Adipocyte (in vitro differentiated cells): ENCODE measurements at regions not wholly inside any gene's neighbourhood (a gene's known extent, or its start where the extent isn't known, plus 50 kb on each side); places are given as distances from the start of the nearest gene placed in this dataset.

Experiments used
- DNase-seq: peaks from one replicate; pipeline ENCODE4 v3.0.0-alpha.2; 2015; ENCODE audit warnings: low read depth
- H3K27me3 ChIP-seq: replicated peaks from 2 replicates; pipeline ENCODE4 v1.7.0; 2013; ENCODE audit warnings: mild to moderate bottlenecking, low read length, moderate library complexity; ENCODE audit not compliant: control insufficient read depth, insufficient read depth
- H3K36me3 ChIP-seq: 2 replicates; pipeline ENCODE4 v1.7.0; 2013; ENCODE audit warnings: low read length, mild to moderate bottlenecking, moderate library complexity; ENCODE audit not compliant: control insufficient read depth, insufficient read depth, severe bottlenecking
- H3K4me1 ChIP-seq: 2 replicates; pipeline ENCODE4 v1.7.0; 2013; ENCODE audit warnings: mild to moderate bottlenecking, low read length, moderate library complexity; ENCODE audit not compliant: control insufficient read depth, insufficient read depth
- H3K4me3 ChIP-seq: 2 replicates; pipeline ENCODE4 v1.7.0; 2013; ENCODE audit warnings: mild to moderate bottlenecking, low read length, moderate library complexity
- H3K9ac ChIP-seq: 2 replicates; pipeline ENCODE4 v1.7.0; 2013; ENCODE audit warnings: mild to moderate bottlenecking, low read length, moderate library complexity
- H3K9me3 ChIP-seq: 2 replicates; pipeline ENCODE4 v1.7.0; 2013; ENCODE audit warnings: mild to moderate bottlenecking, low read length, moderate library complexity; ENCODE audit not compliant: control insufficient read depth

DNA sequence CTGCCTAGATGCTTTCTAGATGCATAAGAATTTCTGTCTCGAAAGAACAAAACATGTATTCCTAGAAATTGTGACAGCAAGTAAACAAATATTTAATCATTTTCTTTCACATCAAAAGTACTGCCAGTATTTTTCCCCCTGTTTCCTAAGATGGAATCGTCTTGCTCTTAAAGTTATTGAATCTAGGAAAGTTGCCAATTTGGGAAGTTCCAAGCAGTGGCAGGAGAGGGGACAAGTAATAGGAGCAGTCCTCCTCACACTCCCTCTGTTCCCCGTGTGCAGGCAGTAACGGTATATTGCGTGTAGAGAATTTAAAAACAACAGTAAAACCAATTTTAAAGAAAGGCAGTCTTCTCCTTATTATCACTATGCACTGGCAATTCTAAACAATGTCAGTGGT, 619.8 kb downstream of the TBL1XR1 start:
- H3K4me1 ChIP-seq: no peaks in the 10 kb centered on the region
- no peaks in the 10 kb centered on the region for H3K27me3 ChIP-seq
- DNase-seq: no peak
- H3K9me3 ChIP-seq: no peaks in the 10 kb centered on the region
- no peaks in the 10 kb centered on the region for H3K36me3 ChIP-seq
- no peak overlapping the region for H3K4me3 ChIP-seq
- H3K9ac ChIP-seq: no peak overlapping the region

DNA sequence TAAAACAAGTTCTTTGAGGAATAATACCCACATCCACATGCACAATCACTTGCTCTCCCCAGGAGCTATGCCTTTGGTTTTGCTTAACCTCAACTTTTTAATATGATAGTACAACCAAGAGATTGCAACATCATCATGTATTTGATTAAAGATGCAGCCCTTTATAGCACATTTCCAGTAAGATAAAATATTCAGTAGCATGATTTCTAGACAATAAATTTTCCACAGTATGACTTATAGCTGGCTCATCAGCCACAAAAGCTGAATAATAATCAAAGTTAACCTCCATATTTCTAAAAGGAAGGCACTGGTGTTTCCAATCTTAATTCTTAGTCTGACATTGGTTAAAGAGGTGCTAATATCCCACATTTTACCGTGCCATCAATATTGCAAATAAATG, 622.5 kb downstream of the TBL1XR1 start:
- no peaks in the 10 kb centered on the region for H3K4me1 ChIP-seq
- H3K9me3 ChIP-seq: no peaks in the 10 kb centered on the region
- no peaks in the 10 kb centered on the region for H3K36me3 ChIP-seq
- H3K4me3 ChIP-seq: no peak overlapping the region
- H3K9ac ChIP-seq: no peak overlapping the region
- DNase-seq: no peak
- no peaks in the 10 kb centered on the region for H3K27me3 ChIP-seq

DNA sequence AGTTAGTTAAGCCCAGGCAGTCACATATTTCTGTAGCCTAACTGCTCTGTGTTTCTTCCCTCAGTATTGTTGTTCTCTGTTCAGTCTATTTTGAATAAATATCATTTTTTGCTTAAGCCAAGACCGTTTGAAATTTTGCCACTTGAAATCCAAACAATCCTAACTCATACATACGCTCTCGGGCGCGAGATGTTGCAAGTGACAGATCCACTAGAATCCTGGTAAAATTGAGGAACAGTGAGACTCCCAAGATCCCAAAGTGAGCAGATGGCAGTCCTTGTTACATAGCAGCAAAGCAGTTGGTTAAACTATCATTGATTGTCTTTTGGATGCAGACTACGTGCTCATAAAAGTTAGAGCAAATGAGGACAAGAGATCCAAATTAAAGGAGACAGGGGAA, 625.4 kb downstream of the TBL1XR1 start:
- no peaks in the 10 kb centered on the region for H3K36me3 ChIP-seq
- no peaks in the 10 kb centered on the region for H3K27me3 ChIP-seq
- H3K4me3 ChIP-seq: no peak overlapping the region
- H3K9me3 ChIP-seq: no peaks in the 10 kb centered on the region
- no peak for DNase-seq
- H3K9ac ChIP-seq: no peak overlapping the region
- no peaks in the 10 kb centered on the region for H3K4me1 ChIP-seq

DNA sequence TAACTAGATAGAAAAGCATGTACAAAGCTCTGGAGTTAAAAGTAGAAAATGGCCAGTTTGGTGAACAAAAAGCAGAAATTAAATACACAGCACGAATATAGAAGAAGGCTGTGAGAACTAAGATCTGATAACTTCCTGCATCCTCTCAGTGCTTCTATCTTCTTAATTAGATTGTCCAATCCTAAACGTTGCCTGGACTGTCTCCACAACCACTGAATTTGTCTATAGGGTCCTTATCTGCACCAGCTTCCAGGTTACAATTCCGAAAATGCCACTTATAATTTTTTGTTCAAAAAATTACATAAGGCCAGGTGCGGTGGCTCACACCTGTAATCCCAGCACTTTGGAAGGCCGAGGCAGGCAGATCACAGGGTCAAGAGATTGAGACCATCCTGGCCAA, 626.3 kb downstream of the TBL1XR1 start:
- H3K27me3 ChIP-seq: no peaks in the 10 kb centered on the region
- H3K9ac ChIP-seq: no peak overlapping the region
- H3K4me1 ChIP-seq: no peaks in the 10 kb centered on the region
- H3K4me3 ChIP-seq: no peak overlapping the region
- no peaks in the 10 kb centered on the region for H3K36me3 ChIP-seq
- DNase-seq: no peak
- no peaks in the 10 kb centered on the region for H3K9me3 ChIP-seq

DNA sequence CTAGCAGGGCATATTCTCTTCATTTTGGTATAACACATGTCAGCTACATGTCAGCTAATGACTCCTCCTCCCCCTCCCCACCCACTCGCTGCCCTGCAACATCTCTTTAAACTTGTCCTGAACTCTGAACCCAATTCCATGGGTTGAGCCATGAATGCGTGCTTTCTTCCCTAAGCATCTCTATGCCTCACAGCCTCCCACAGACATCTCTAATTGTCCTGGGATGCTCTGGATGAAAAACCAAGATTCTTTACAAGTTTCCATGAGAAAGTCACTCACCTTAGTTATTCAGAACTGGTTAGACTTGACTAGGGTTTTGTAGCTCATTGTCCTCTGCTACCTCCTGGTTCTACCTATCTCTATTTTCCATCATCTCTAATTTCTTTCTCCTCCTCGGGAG, 629.1 kb downstream of the TBL1XR1 start:
- Histone ChIP-seq H3K36me3 (no peaks in the 10 kb centered on the region), H3K9me3 (no peaks in the 10 kb centered on the region), H3K4me1 (no peaks in the 10 kb centered on the region), H3K4me3 (no peak overlapping the region), H3K9ac (no peak overlapping the region), H3K27me3 (no peaks in the 10 kb centered on the region)
- DNase-seq: no peak

DNA sequence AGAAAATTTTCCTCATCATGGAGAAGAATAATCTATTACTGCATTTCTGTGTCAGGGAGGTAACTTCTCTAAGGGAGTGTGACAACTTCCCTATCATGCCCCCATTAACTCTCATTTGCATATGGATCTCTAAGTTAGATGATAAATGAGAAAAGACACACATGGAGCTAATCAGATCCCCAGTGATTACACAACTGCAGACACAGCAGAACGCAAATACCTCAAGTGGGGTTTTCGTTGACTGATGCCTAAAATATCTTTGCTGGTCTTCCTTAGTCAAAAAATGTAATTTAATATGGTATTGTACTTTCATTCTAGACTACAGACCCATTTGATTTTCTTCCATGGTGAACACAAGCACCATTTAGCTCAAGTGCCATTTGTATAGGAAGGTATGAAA, 630.5 kb downstream of the TBL1XR1 start:
- Histone ChIP-seq H3K9me3 (no peaks in the 10 kb centered on the region), H3K9ac (no peak overlapping the region), H3K27me3 (no peaks in the 10 kb centered on the region), H3K36me3 (no peaks in the 10 kb centered on the region), H3K4me3 (no peak overlapping the region), H3K4me1 (no peaks in the 10 kb centered on the region)
- DNase-seq: peak; percentile 29

DNA sequence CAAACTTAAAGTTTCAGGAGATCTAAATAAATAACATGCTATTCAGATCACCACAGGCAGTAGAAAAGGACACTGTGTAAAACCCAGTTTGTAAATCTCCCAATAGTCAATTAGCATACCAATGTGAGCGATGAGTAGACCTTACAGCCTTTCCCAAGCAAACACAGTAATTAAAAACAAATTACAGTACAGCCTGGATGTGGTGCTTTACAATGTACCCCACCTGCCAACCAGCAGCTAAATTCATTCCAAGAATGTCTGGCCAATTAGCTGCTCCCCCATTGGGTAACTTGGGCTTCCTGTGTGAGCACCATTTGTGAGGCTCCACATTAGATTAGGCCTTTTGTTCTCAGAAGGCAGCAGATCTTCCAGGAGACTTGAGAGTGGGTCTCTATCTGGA, 635.0 kb downstream of the TBL1XR1 start:
- Histone ChIP-seq H3K4me3 (no peak overlapping the region), H3K9ac (no peak overlapping the region), H3K4me1 (no peaks in the 10 kb centered on the region), H3K27me3 (no peaks in the 10 kb centered on the region), H3K36me3 (no peaks in the 10 kb centered on the region), H3K9me3 (no peaks in the 10 kb centered on the region)
- DNase-seq: no peak

DNA sequence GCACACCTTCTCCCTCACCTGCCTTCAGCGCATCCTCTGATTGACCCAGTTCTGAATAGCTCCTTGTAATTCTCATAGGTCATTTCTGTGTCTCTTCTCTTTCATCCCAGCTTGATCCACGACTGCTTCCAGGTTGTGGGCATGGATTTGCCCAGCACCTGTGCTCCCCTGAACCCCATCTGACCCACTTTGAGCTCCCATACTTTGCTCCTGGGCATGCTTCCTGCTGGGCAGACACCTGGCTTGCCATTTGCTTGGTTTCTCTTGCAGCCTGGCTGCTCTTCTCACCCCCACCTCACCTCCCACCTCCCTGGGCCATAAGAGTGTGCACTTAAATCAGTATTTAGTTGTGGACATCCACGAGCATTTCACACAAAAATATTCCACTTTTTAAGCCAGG, 635.5 kb downstream of the TBL1XR1 start:
- no peak overlapping the region for H3K4me3 ChIP-seq
- no peaks in the 10 kb centered on the region for H3K27me3 ChIP-seq
- H3K36me3 ChIP-seq: no peaks in the 10 kb centered on the region
- no peak for DNase-seq
- no peaks in the 10 kb centered on the region for H3K9me3 ChIP-seq
- no peak overlapping the region for H3K9ac ChIP-seq
- no peaks in the 10 kb centered on the region for H3K4me1 ChIP-seq

DNA sequence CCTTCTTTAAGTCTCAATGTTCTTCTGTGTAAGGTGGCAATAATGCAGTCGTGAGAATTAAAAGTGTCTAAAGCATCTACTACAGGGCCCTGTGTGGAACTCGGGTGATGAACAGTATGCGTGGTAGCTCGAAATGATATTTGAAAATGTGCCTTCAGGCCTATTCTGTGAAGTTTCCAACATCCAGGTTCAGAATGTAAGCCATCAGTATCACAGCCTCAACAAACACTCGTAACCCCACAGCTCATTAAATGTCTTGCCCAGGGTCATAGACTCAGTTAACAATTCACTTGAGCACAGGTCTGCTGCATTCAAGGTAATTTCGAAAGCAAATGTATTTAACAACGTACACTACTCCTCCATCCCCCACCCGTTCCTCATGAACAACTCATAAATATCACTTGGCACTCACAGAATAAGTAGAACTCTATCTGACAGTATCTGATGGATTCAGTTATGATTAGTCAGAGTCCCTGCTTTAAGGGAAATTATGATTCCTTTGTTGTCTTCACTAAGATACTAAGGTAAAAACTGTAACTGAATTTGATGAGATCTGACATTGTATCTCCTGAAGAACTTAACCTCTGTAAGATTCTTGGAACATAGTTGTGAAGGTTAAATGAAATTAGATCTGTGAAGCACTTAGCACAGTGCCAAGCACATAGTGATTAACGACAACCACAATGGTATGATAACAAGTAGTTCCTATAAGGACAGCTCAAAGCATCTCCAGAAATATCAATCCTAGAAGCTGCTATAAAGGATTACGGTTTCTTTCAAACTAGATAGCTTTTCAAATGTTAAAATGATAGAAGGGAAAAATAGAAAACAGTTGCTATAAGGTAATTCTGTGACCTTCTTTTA, 642.3 kb downstream of the TBL1XR1 start:
- H3K27me3 ChIP-seq: no peaks in the 10 kb centered on the region
- DNase-seq: no peak
- H3K36me3 ChIP-seq: no peaks in the 10 kb centered on the region

DNA sequence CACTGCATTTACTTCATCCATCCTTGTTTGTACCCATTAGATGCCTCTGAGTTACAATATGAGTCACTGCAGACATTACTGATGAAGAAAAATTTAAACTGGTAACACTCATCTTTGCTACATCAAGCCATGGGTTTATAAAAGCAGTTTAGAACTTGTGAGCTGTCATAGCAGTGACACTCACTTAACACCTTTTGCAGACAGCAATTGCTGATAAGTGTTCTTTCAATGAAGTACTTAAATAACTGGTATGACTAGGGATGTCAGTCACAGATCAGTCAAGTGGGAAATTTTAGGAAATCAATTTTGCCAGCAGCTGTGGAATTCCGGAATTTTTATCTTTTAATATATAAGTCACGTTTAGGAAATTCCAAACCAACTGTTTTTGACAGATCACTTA, 643.0 kb downstream of the TBL1XR1 start:
- no peak overlapping the region for H3K9ac ChIP-seq
- H3K36me3 ChIP-seq: no peaks in the 10 kb centered on the region
- no peak for DNase-seq
- H3K4me1 ChIP-seq: no peaks in the 10 kb centered on the region
- no peaks in the 10 kb centered on the region for H3K9me3 ChIP-seq
- no peaks in the 10 kb centered on the region for H3K27me3 ChIP-seq
- H3K4me3 ChIP-seq: no peak overlapping the region

More for the DNA sequence above, 642.3 kb downstream of the TBL1XR1 start:
- Histone ChIP-seq H3K4me3 (no peak overlapping the region), H3K4me1 (no peaks in the 10 kb centered on the region), H3K9ac (no peak overlapping the region), H3K9me3 (no peaks in the 10 kb centered on the region)

DNA sequence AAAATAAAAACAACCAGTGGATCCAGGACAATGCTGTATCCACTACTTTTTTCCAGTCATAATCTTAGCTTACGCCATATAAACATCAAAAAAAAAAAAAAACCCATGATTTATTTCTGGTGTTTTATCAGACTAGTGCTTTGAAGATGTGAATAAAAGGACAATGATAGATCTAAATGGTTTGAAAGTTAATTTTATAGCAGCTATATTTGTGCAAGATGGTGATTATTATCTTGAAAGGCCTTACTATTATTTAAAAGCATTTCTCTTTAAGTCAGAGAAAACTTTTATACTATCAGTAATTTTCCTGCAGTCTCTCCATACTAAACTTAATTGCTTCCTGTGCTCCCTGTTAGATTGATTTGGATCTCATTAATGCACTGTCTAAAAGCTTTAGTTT, 670.3 kb downstream of the TBL1XR1 start:
- Histone ChIP-seq H3K4me3 (no peak overlapping the region), H3K4me1 (peaks cover 3% of the 10 kb centered on the region), H3K9ac (no peak overlapping the region), H3K9me3 (peaks cover 5% of the 10 kb centered on the region), H3K27me3 (no peaks in the 10 kb centered on the region), H3K36me3 (no peaks in the 10 kb centered on the region)
- DNase-seq: no peak

DNA sequence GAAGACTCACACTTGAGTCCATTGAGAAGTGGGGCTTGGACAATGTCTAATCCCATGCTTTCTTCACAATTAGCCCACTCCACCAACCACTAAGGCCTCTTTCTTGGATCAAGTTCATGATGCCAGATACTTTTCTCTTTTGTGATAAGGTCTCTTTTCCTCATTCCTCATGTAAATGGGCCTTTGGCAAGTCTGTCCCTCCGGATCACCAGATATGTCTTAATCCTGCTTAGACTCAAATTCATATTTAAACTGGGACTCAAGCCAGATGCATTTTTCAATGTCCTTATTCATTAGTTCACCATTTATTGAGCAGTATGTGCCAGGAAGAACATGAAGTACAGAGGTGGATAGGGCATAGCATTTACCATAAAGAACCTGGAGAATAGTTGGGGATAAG, 671.1 kb downstream of the TBL1XR1 start:
- DNase-seq: peak; percentile 42
- Histone ChIP-seq H3K9ac (no peak overlapping the region), H3K4me3 (no peak overlapping the region), H3K9me3 (peaks cover 5% of the 10 kb centered on the region), H3K36me3 (no peaks in the 10 kb centered on the region), H3K27me3 (no peaks in the 10 kb centered on the region), H3K4me1 (peaks cover 3% of the 10 kb centered on the region)
